NCI-H2107 treated with DMSO at 0.1 percent for 48 hours (cell line): ENCODE measurements at regions not wholly inside any gene's neighbourhood (a gene's known extent, or its start where the extent isn't known, plus 50 kb on each side); places are given as distances from the start of the nearest gene placed in this dataset.

ENCODE experiments used
- DNase-seq: peaks from one replicate; lab custom pipeline; 2025; ENCODE audit not compliant: unreplicated experiment; lab: John Stamatoyannopoulos, UW

GRCh38 chr6:19312241-19312978 lies 524.8 kb upstream of the ID4 start:
- no peak for DNase-seq

- no peak for DNase-seq
Measured at GRCh38 chr6:19317431-19317986, 519.7 kb upstream of the ID4 start.

- no peak for DNase-seq
Measured at GRCh38 chr6:19319005-19319404, 518.2 kb upstream of the ID4 start.

- DNase-seq: no peak
Measured at GRCh38 chr6:19320111-19320581, 517.0 kb upstream of the ID4 start.

- DNase-seq: no peak
Measured at GRCh38 chr6:19322691-19323485, 514.3 kb upstream of the ID4 start.

GRCh38 chr6:19324376-19324775 lies 512.8 kb upstream of the ID4 start:
- no peak for DNase-seq

GRCh38 chr6:19325335-19325789 lies 511.8 kb upstream of the ID4 start:
- DNase-seq: no peak

GRCh38 chr6:19327241-19327640 lies 509.9 kb upstream of the ID4 start:
- DNase-seq: no peak

GRCh38 chr6:19327661-19328060 lies 509.5 kb upstream of the ID4 start:
- no peak for DNase-seq

- no peak for DNase-seq
Measured at GRCh38 chr6:19329078-19329477, 508.1 kb upstream of the ID4 start.

- DNase-seq: no peak
Measured at GRCh38 chr6:19331089-19331488, 506.1 kb upstream of the ID4 start.

GRCh38 chr6:19332806-19333460 lies 504.2 kb upstream of the ID4 start:
- DNase-seq: no peak

- DNase-seq: no peak
Measured at GRCh38 chr6:19333936-19334335, 503.2 kb upstream of the ID4 start.

GRCh38 chr6:19336579-19336978 lies 500.6 kb upstream of the ID4 start:
- DNase-seq: no peak

GRCh38 chr6:19337101-19337500 lies 500.1 kb upstream of the ID4 start:
- no peak for DNase-seq

GRCh38 chr6:19342616-19343015 lies 494.6 kb upstream of the ID4 start:
- DNase-seq: no peak

GRCh38 chr6:19349429-19349828 lies 487.7 kb upstream of the ID4 start:
- no peak for DNase-seq

- DNase-seq: no peak
Measured at GRCh38 chr6:19354181-19354580, 483.0 kb upstream of the ID4 start.

GRCh38 chr6:19356692-19357091 lies 480.5 kb upstream of the ID4 start:
- DNase-seq: no peak

- DNase-seq: no peak
Measured at GRCh38 chr6:19362396-19362795, 474.8 kb upstream of the ID4 start.

- no peak for DNase-seq
Measured at GRCh38 chr6:19368511-19368910, 468.7 kb upstream of the ID4 start.
